IMR-90 (cell line): ENCODE measurements at regions not wholly inside any gene's neighbourhood (a gene's known extent, or its start where the extent isn't known, plus 50 kb on each side); places are given as distances from the start of the nearest gene placed in this dataset.
"Not testable (repeated sequence)": the region's sequence is repeated elsewhere in the genome, so short reads cannot be mapped to it uniquely, and the experiment has no call there.

Experiments used
- ATAC-seq: fragments of 200-7000 bp; cut with Tn5 transposase; 2 replicates; pipeline ENCODE4 v1.9.1; 2020; ENCODE audit warnings: low read depth, mild to moderate bottlenecking, moderate library complexity
- BruUV-seq: library from RNA; stranded (reverse); fragments of 400-500 nt; replicated peaks from 2 replicates; lab custom pipeline; 2021; lab: Mats Ljungman, UMichigan
- CTCF ChIA-PET: fragments of 300-600 bp; formaldehyde crosslinking; extraction: SDS; loops from one replicate; lab custom pipeline; 2021; ENCODE audit warnings: antibody characterized with exemption; lab: Yijun Ruan, JAX
- POLR2A ChIA-PET: fragments of 300-600 bp; sonication (Branson Sonifier 250); formaldehyde crosslinking; loops from one replicate; lab custom pipeline; 2022; ENCODE audit warnings: antibody characterized with exemption; ENCODE audit not compliant: unreplicated experiment; lab: Charles Lee
- DNase-seq: peaks from one replicate; pipeline ENCODE4 v3.0.0; 2013
- H2AFZ ChIP-seq: replicated peaks from 2 replicates; pipeline ENCODE3; 2013; ENCODE audit warnings: low read length, mild to moderate bottlenecking; ENCODE audit not compliant: poor library complexity
- H2AK5ac ChIP-seq: 2 replicates; pipeline ENCODE4 v1.6.1; 2013; ENCODE audit warnings: low read depth, low read length, inconsistent platforms
- H2AK9ac ChIP-seq: replicated peaks from 2 replicates; pipeline ENCODE3; 2013; ENCODE audit warnings: mild to moderate bottlenecking, low read depth, low read length, moderate library complexity; ENCODE audit not compliant: poor library complexity
- H2BK120ac ChIP-seq: 2 replicates; pipeline ENCODE4 v1.6.1; 2013; ENCODE audit warnings: low read depth, low read length, inconsistent platforms
- H2BK15ac ChIP-seq: 3 replicates; pipeline ENCODE4 v1.6.1; 2013; ENCODE audit warnings: low read depth, low read length, inconsistent platforms
- H2BK20ac ChIP-seq: 2 replicates; pipeline ENCODE4 v1.6.1; 2013; ENCODE audit warnings: low read depth, mild to moderate bottlenecking, inconsistent platforms, low read length, moderate library complexity
- H2BK5ac ChIP-seq: 2 replicates; pipeline ENCODE4 v1.6.1; 2013; ENCODE audit warnings: mild to moderate bottlenecking, low read depth, low read length, inconsistent platforms; ENCODE audit not compliant: poor library complexity, severe bottlenecking
- H3K14ac ChIP-seq: replicated peaks from 2 replicates; pipeline ENCODE4 v1.6.1; 2013; ENCODE audit warnings: low read depth, low read length, inconsistent platforms
- H3K18ac ChIP-seq: 2 replicates; pipeline ENCODE4 v1.6.1; 2013; ENCODE audit warnings: low read depth, low read length, control low read depth
- H3K23ac ChIP-seq: 2 replicates; pipeline ENCODE4 v1.6.1; 2013; ENCODE audit warnings: low read depth, low read length, inconsistent platforms
- H3K27ac ChIP-seq: 2 replicates; pipeline ENCODE4 v1.5.1; 2013; ENCODE audit warnings: mild to moderate bottlenecking, control low read depth, low read length; ENCODE audit not compliant: insufficient read depth
- H3K27me3 ChIP-seq: 2 replicates; pipeline ENCODE4 v1.6.1; 2013; ENCODE audit warnings: low read length; ENCODE audit not compliant: control insufficient read depth, insufficient read depth
- H3K36me3 ChIP-seq: 2 replicates; pipeline ENCODE4 v1.6.1; 2013; ENCODE audit warnings: low read length, mixed read lengths; ENCODE audit not compliant: control insufficient read depth, insufficient read depth
- H3K4ac ChIP-seq: 2 replicates; pipeline ENCODE4 v1.6.1; 2013; ENCODE audit warnings: low read depth, low read length, inconsistent platforms
- H3K4me1 ChIP-seq: 2 replicates; pipeline ENCODE4 v1.6.1; 2013; ENCODE audit warnings: low read length, mixed read lengths; ENCODE audit not compliant: control insufficient read depth, insufficient read depth
- H3K4me2 ChIP-seq: 2 replicates; pipeline ENCODE4 v1.6.1; 2013; ENCODE audit warnings: low read depth, mild to moderate bottlenecking, control low read depth, low read length, moderate library complexity
- H3K4me3 ChIP-seq: 2 replicates; pipeline ENCODE4 v1.5.1; 2013; ENCODE audit warnings: low read depth, mild to moderate bottlenecking, control low read depth, low read length, moderate library complexity; ENCODE audit not compliant: insufficient read depth
- H3K56ac ChIP-seq: 2 replicates; pipeline ENCODE4 v1.6.1; 2013; ENCODE audit warnings: low read length, inconsistent platforms; ENCODE audit not compliant: insufficient read depth; ENCODE audit errors: extremely low read depth
- H3K79me1 ChIP-seq, 2 experiments: 2 replicates each; pipeline ENCODE4 v1.6.1; 2013; ENCODE audit warnings: low read length in 2 of 2, inconsistent platforms in 1 of 2, low read depth in 1 of 2
- H3K9ac ChIP-seq: 2 replicates; pipeline ENCODE4 v1.6.1; 2013; ENCODE audit warnings: low read depth, low read length, control low read depth
- H3K9me1 ChIP-seq: 2 replicates; pipeline ENCODE4 v1.6.1; 2013; ENCODE audit warnings: low read length, inconsistent platforms; ENCODE audit not compliant: insufficient read depth
- H3K9me3 ChIP-seq: 2 replicates; pipeline ENCODE4 v1.6.1; 2013; ENCODE audit warnings: low read length; ENCODE audit not compliant: control insufficient read depth, insufficient read depth
- H4K20me1 ChIP-seq: 2 replicates; pipeline ENCODE4 v1.6.1; 2013; ENCODE audit warnings: low read length, inconsistent platforms; ENCODE audit not compliant: insufficient read depth
- H4K5ac ChIP-seq: 2 replicates; pipeline ENCODE4 v1.6.1; 2013; ENCODE audit warnings: mild to moderate bottlenecking, low read depth, low read length, control low read depth
- H4K8ac ChIP-seq, 2 experiments: 2 replicates each; pipeline ENCODE4 v1.6.1; 2013; ENCODE audit warnings: low read depth in 2 of 2, low read length in 2 of 2, control low read depth in 1 of 2, inconsistent platforms in 1 of 2
- H4K91ac ChIP-seq: 2 replicates; pipeline ENCODE4 v1.6.1; 2013; ENCODE audit warnings: low read depth, low read length, inconsistent platforms; ENCODE audit not compliant: insufficient read depth
- BHLHE40 ChIP-seq: fragments of 150-350 bp; IDR thresholded peaks from 2 replicates; pipeline ENCODE4 v1.6.1; 2016; ENCODE audit warnings: mild to moderate bottlenecking, low read depth, low read length
- CEBPB ChIP-seq: IDR thresholded peaks from 2 replicates; pipeline ENCODE4 v1.6.1; 2012; ENCODE audit warnings: low read depth, low read length, improper control_type of control experiment
- MXI1 ChIP-seq: IDR thresholded peaks from 2 replicates; pipeline ENCODE4 v1.6.1; 2012; ENCODE audit warnings: low read depth, mild to moderate bottlenecking, low read length, moderate library complexity, borderline replicate concordance
- RAD21 ChIP-seq: IDR thresholded peaks from 2 replicates; pipeline ENCODE4 v1.6.1; 2012; ENCODE audit warnings: low read length, improper control_type of control experiment
- WGBS, 2 experiments: methylation state at CpG; one replicate each; pipeline versions ENCODE4 v1.1.5 to v1.1.7; 2013; ENCODE audit warnings: missing lambda C conversion rate in 2 of 2; ENCODE audit not compliant: insufficient read length in 1 of 2; ENCODE audit errors: extremely low coverage in 2 of 2; 5-methylcytosine and 5-hydroxymethylcytosine counted together
- dilution Hi-C: fragments of 300-500 bp; cut with HindIII; formaldehyde crosslinking; loops from one replicate; pipeline ENCODE4 v1.14.3; 2018; ENCODE audit warnings: low sequenced_read_pairs; ENCODE audit not compliant: unreplicated experiment
- in situ Hi-C: fragments of 300-500 bp; cut with MboI; formaldehyde crosslinking; loops from 3 replicates; pipeline ENCODE4 v1.14.3; 2019; ENCODE audit warnings: low sequenced_read_pairs, inconsistent platforms, mixed read lengths
- intact Hi-C: fragments of 100-400 bp; cut with micrococcal nuclease; formaldehyde crosslinking; loops from 2 replicates; pipeline ENCODE4 v1.10.0; 2022
- TF ChIP-seq, protein P1 (sequence below): conservative IDR thresholded peaks from 2 replicates; pipeline ENCODE4 v1.5.1; 2012; ENCODE audit warnings: mild to moderate bottlenecking, low read depth, low read length, improper control_type of control experiment

DNA sequence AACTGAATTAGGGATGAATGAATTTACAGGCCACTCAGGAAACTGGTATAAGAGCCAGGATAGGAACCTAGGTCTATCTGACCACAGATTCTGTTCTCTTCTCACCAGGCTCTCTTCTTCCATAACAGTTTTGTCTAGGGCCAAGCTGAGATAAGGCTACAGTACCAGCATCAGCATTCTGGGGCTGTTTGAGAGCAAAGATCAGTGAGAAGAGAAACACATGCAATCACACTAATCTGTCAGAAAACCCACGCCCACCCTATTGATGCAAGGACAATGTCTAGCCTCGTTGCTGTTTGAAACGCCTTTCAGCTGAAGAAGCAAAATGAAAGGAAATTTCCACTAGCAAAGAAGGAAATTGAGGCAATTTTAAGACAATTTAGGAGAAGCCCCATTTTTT, 137.7 kb downstream of the LCA5 start:
- Histone ChIP-seq H3K9ac (no peak overlapping the region), H2BK120ac (no peak overlapping the region), H3K36me3 (no peaks in the 10 kb centered on the region), H3K9me3 (no peaks in the 10 kb centered on the region), H3K18ac (no peak overlapping the region), H3K56ac (no peak overlapping the region), H3K4me2 (no peak overlapping the region), H3K4me3 (no peak overlapping the region), H4K91ac (no peak overlapping the region), H3K27me3 (no peaks in the 10 kb centered on the region; the same call in 1 of the 2 replicates), H2AK5ac (no peak overlapping the region), H3K9me1 (no peaks in the 10 kb centered on the region), H4K20me1 (no peaks in the 10 kb centered on the region), H2BK5ac (no peak overlapping the region), H4K5ac (no peak overlapping the region), H3K4me1 (no peaks in the 10 kb centered on the region), H2BK15ac (no peak overlapping the region), H2AK9ac (no peak overlapping the region), H2AFZ (no peak overlapping the region), H3K4ac (no peak overlapping the region), H3K14ac (no peak overlapping the region), H4K8ac (no peak overlapping the region), H3K79me1 (no peaks in the 10 kb centered on the region), H3K23ac (no peak overlapping the region), H2BK20ac (no peak overlapping the region), H3K27ac (no peak overlapping the region)
- DNase-seq (no peak), ATAC-seq (no peak)
- ChIA-PET CTCF (no interaction called here), POLR2A (no interaction called here)
- in situ Hi-C loops, result no loop called here
- TF ChIP-seq RAD21 (no peak), BHLHE40 (no peak), MXI1 (no peak), CEBPB (no peak)
- TF ChIP-seq, protein P1, sequence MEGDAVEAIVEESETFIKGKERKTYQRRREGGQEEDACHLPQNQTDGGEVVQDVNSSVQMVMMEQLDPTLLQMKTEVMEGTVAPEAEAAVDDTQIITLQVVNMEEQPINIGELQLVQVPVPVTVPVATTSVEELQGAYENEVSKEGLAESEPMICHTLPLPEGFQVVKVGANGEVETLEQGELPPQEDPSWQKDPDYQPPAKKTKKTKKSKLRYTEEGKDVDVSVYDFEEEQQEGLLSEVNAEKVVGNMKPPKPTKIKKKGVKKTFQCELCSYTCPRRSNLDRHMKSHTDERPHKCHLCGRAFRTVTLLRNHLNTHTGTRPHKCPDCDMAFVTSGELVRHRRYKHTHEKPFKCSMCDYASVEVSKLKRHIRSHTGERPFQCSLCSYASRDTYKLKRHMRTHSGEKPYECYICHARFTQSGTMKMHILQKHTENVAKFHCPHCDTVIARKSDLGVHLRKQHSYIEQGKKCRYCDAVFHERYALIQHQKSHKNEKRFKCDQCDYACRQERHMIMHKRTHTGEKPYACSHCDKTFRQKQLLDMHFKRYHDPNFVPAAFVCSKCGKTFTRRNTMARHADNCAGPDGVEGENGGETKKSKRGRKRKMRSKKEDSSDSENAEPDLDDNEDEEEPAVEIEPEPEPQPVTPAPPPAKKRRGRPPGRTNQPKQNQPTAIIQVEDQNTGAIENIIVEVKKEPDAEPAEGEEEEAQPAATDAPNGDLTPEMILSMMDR, result no peak
- intact Hi-C loops, result no loop called here
- BruUV-seq, result no TSS peak
- WGBS, 2 experiments, result no CpG with 5 or more reads among the region's 3 CpGs
- dilution Hi-C loops, result no loop called here

DNA sequence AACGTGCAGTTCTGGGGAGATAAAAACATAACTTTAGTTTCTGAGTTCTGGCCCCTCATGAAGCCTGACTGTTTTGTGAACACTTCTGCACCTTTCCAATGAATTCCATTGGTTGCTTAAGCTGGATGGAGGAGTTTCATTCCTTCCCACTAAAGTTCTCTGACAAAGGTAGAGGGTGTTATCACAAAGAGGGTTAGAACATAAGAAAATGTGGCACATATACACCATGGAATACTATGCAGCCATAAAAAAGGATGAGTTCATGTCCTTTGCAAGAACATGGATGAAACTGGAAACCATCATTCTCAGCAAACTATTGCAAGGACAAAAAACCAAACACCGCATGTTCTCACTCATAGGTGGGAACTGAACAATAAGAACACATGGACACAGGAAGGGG, 138.6 kb downstream of the LCA5 start:
- ATAC-seq, H3K27me3 ChIP-seq, H2AK9ac ChIP-seq, dilution Hi-C loops, in situ Hi-C loops, H2AFZ ChIP-seq, H2AK5ac ChIP-seq, H2BK15ac ChIP-seq, H3K9ac ChIP-seq, H3K4me3 ChIP-seq, H3K4me1 ChIP-seq, POLR2A ChIA-PET, H3K56ac ChIP-seq, DNase-seq, H2BK120ac ChIP-seq, intact Hi-C loops, H4K91ac ChIP-seq, H4K20me1 ChIP-seq, H3K4me2 ChIP-seq, H3K9me1 ChIP-seq, H3K14ac ChIP-seq, H2BK5ac ChIP-seq, CTCF ChIA-PET, H4K5ac ChIP-seq, H3K4ac ChIP-seq, H3K23ac ChIP-seq, H2BK20ac ChIP-seq, H3K18ac ChIP-seq, H4K8ac ChIP-seq, H3K9me3 ChIP-seq, BruUV-seq, H3K27ac ChIP-seq, H3K36me3 ChIP-seq, H3K79me1 ChIP-seq: not testable (repeated sequence)
- no CpG with 5 or more reads among the region's 2 CpGs for WGBS, 2 experiments
